ENCODE measurements at regions not wholly inside any gene's neighbourhood (a gene's known extent, or its start where the extent isn't known, plus 50 kb on each side); places are given as distances from the start of the nearest gene placed in this dataset.

DNA sequence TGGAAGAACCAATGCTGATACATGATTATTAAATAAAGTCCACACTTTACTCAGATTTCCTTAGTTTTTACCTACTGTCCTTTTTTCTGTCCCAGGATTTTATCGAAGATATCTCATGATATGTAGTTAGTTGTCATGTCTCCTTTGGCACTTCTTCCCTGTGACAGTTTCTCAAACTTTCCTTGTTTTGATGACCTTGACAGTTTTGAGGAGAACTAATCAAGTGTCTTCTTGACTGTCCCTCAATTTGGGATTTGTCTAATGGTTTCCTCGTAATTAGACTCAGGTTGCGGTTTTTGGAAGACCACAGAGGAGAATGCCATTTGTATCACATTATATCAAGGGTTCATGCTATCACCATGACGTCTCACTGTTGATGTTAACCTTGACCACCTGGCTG is 483.1 kb upstream of the ZNF608 start:
- Mint-ChIP-seq H3K27ac (no peak overlapping the region), H3K4me1 (peaks cover 18% of the 10 kb centered on the region), H3K27me3 (ENCODE audit: low read depth) (peaks cover 1% of the 10 kb centered on the region), H3K4me3 (no peak overlapping the region), H3K9me3 (no peaks in the 10 kb centered on the region), H3K36me3 (no peaks in the 10 kb centered on the region)
- no peak for TF ChIP-seq CTCF (IDR thresholded peaks at IDR 0.05; ENCODE audit: unreplicated experiment)
- no peak for DNase-seq (ENCODE audit: low spot score in 2 of 2, unreplicated experiment in 2 of 2)

DNA sequence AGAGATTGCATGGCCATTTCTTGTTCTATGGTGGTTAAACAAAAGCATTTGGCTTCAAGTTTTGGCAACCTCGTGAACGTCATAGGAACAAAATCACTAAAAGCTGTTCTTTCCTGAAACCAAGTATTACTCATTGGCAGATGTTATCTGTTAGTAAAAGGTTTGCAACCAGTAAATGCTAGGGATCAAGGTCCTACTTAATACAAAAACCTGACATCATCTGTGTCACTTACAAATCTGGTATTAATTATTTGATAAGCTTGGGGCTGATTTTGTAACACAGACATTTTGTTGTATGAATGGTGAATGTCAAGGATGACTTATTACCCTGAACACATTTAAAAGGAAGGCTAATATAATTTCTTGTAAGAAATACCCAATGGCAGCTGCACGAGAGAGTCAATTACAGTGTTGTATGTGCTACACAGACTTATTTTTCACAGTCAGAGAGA is 486.4 kb upstream of the ZNF608 start:
- Mint-ChIP-seq H3K4me1 (peaks cover 15% of the 10 kb centered on the region), H3K4me3 (no peak overlapping the region), H3K36me3 (no peaks in the 10 kb centered on the region), H3K9me3 (no peaks in the 10 kb centered on the region), H3K27me3 (ENCODE audit: low read depth) (peaks cover 2% of the 10 kb centered on the region), H3K27ac (no peak overlapping the region)
- TF ChIP-seq CTCF (IDR thresholded peaks at IDR 0.05; ENCODE audit: unreplicated experiment) = no peak
- DNase-seq (ENCODE audit: low spot score in 2 of 2, unreplicated experiment in 2 of 2) = no peak

GRCh38 chr5:125233944-125234343 is 487.5 kb upstream of the ZNF608 start:
- Mint-ChIP-seq H3K27ac (no peak overlapping the region), H3K4me1 (peaks cover 12% of the 10 kb centered on the region), H3K36me3 (no peaks in the 10 kb centered on the region), H3K27me3 (ENCODE audit: low read depth) (peaks cover 2% of the 10 kb centered on the region), H3K4me3 (no peak overlapping the region), H3K9me3 (no peaks in the 10 kb centered on the region)
- no peak for TF ChIP-seq CTCF (IDR thresholded peaks at IDR 0.05; ENCODE audit: unreplicated experiment)
- DNase-seq (ENCODE audit: low spot score in 2 of 2, unreplicated experiment in 2 of 2) = no peak

GRCh38 chr5:125236007-125236406 is 489.6 kb upstream of the ZNF608 start:
- peaks cover 12% of the 10 kb centered on the region for H3K4me1 Mint-ChIP-seq
- no peak overlapping the region for H3K27ac Mint-ChIP-seq
- no peak for TF ChIP-seq CTCF (IDR thresholded peaks at IDR 0.05; ENCODE audit: unreplicated experiment)
- H3K9me3 Mint-ChIP-seq = no peaks in the 10 kb centered on the region
- H3K27me3 Mint-ChIP-seq (ENCODE audit: low read depth) = peaks cover 2% of the 10 kb centered on the region
- no peaks in the 10 kb centered on the region for H3K36me3 Mint-ChIP-seq
- no peak for DNase-seq (ENCODE audit: low spot score in 2 of 2, unreplicated experiment in 2 of 2)
- no peak overlapping the region for H3K4me3 Mint-ChIP-seq

GRCh38 chr5:125236981-125237380 is 490.5 kb upstream of the ZNF608 start:
- H3K27ac Mint-ChIP-seq = no peak overlapping the region

More at GRCh38 chr5:125236981-125237380, 490.5 kb upstream of the ZNF608 start:
- Mint-ChIP-seq H3K4me1 (peaks cover 12% of the 10 kb centered on the region), H3K9me3 (peaks cover 2% of the 10 kb centered on the region), H3K27me3 (ENCODE audit: low read depth) (peaks cover 2% of the 10 kb centered on the region), H3K36me3 (no peaks in the 10 kb centered on the region), H3K4me3 (no peak overlapping the region)
- DNase-seq (ENCODE audit: low spot score in 2 of 2, unreplicated experiment in 2 of 2) = no peak
- TF ChIP-seq CTCF (IDR thresholded peaks at IDR 0.05; ENCODE audit: unreplicated experiment) = no peak
